ENCODE measurements at regions not wholly inside any gene's neighbourhood (a gene's known extent, or its start where the extent isn't known, plus 50 kb on each side); places are given as distances from the start of the nearest gene placed in this dataset.

- no peak for FAIRE-seq
- no peak for DNase-seq (ENCODE audit: insufficient read length)
- TF ChIP-seq POLR2AphosphoS5 (IDR thresholded peaks at IDR 0.05; ENCODE audit: low read depth, low read length) = no peak
Measured at GRCh38 chr13:99857738-99858137, 113.8 kb downstream of the ZIC5 start.

- DNase-seq (ENCODE audit: insufficient read length) (no peak), FAIRE-seq (no peak)
- TF ChIP-seq POLR2AphosphoS5 (IDR thresholded peaks at IDR 0.05; ENCODE audit: low read depth, low read length) (no peak), TAF1 (IDR thresholded peaks at IDR 0.05; ENCODE audit: borderline replicate concordance, low read depth, low read length) (no peak), POLR2A (IDR thresholded peaks at IDR 0.05; ENCODE audit: low read depth, low read length) (no peak)
Measured at GRCh38 chr13:99855526-99856420, 115.8 kb downstream of the ZIC5 start.

- TF ChIP-seq POLR2A (IDR thresholded peaks at IDR 0.05; ENCODE audit: low read depth, low read length) (no peak), POLR2AphosphoS5 (IDR thresholded peaks at IDR 0.05; ENCODE audit: low read depth, low read length) (no peak), TAF1 (IDR thresholded peaks at IDR 0.05; ENCODE audit: borderline replicate concordance, low read depth, low read length) (no peak)
- FAIRE-seq (no peak), DNase-seq (ENCODE audit: insufficient read length) (no peak)
Measured at GRCh38 chr13:99854366-99854765, 117.2 kb downstream of the ZIC5 start.

GRCh38 chr13:99847318-99847750, 124.2 kb downstream of the ZIC5 start:
- TF ChIP-seq POLR2A (IDR thresholded peaks at IDR 0.05; ENCODE audit: low read depth, low read length) = no peak
- no peak for TF ChIP-seq TAF1 (IDR thresholded peaks at IDR 0.05; ENCODE audit: borderline replicate concordance, low read depth, low read length)
- no peak for TF ChIP-seq POLR2AphosphoS5 (IDR thresholded peaks at IDR 0.05; ENCODE audit: low read depth, low read length)
- no peak for FAIRE-seq
- no peak for DNase-seq (ENCODE audit: insufficient read length)

- FAIRE-seq = no peak
- no peak for DNase-seq (ENCODE audit: insufficient read length)
- TF ChIP-seq POLR2A (IDR thresholded peaks at IDR 0.05; ENCODE audit: low read depth, low read length) (no peak), TAF1 (IDR thresholded peaks at IDR 0.05; ENCODE audit: borderline replicate concordance, low read depth, low read length) (no peak), POLR2AphosphoS5 (IDR thresholded peaks at IDR 0.05; ENCODE audit: low read depth, low read length) (no peak)
Measured at GRCh38 chr13:99845161-99845874, 126.2 kb downstream of the ZIC5 start.

- DNase-seq (ENCODE audit: insufficient read length) = no peak
- FAIRE-seq = no peak
- TF ChIP-seq POLR2A (IDR thresholded peaks at IDR 0.05; ENCODE audit: low read depth, low read length) (no peak), TAF1 (IDR thresholded peaks at IDR 0.05; ENCODE audit: borderline replicate concordance, low read depth, low read length) (no peak), POLR2AphosphoS5 (IDR thresholded peaks at IDR 0.05; ENCODE audit: low read depth, low read length) (no peak)
Measured at GRCh38 chr13:99844421-99844820, 127.1 kb downstream of the ZIC5 start.

GRCh38 chr13:99843872-99844271, 127.7 kb downstream of the ZIC5 start:
- DNase-seq (ENCODE audit: insufficient read length) (no peak), FAIRE-seq (no peak)
- no peak for TF ChIP-seq POLR2AphosphoS5 (IDR thresholded peaks at IDR 0.05; ENCODE audit: low read depth, low read length)
- TF ChIP-seq TAF1 (IDR thresholded peaks at IDR 0.05; ENCODE audit: borderline replicate concordance, low read depth, low read length) = no peak
- TF ChIP-seq POLR2A (IDR thresholded peaks at IDR 0.05; ENCODE audit: low read depth, low read length) = no peak

- DNase-seq (ENCODE audit: insufficient read length) = no peak
- no peak for TF ChIP-seq POLR2AphosphoS5 (IDR thresholded peaks at IDR 0.05; ENCODE audit: low read depth, low read length)
- TF ChIP-seq TAF1 (IDR thresholded peaks at IDR 0.05; ENCODE audit: borderline replicate concordance, low read depth, low read length) = no peak
- no peak for TF ChIP-seq POLR2A (IDR thresholded peaks at IDR 0.05; ENCODE audit: low read depth, low read length)
- no peak for FAIRE-seq
Measured at GRCh38 chr13:99842405-99842804, 129.2 kb downstream of the ZIC5 start.

- no peak for FAIRE-seq
- TF ChIP-seq POLR2AphosphoS5 (IDR thresholded peaks at IDR 0.05; ENCODE audit: low read depth, low read length) (no peak), TAF1 (IDR thresholded peaks at IDR 0.05; ENCODE audit: borderline replicate concordance, low read depth, low read length) (no peak), POLR2A (IDR thresholded peaks at IDR 0.05; ENCODE audit: low read depth, low read length) (no peak)
- no peak for DNase-seq (ENCODE audit: insufficient read length)
Measured at GRCh38 chr13:99836291-99836690, 135.3 kb downstream of the ZIC5 start.

- FAIRE-seq (no peak), DNase-seq (ENCODE audit: insufficient read length) (no peak)
- no peak for TF ChIP-seq POLR2AphosphoS5 (IDR thresholded peaks at IDR 0.05; ENCODE audit: low read depth, low read length)
- no peak for TF ChIP-seq TAF1 (IDR thresholded peaks at IDR 0.05; ENCODE audit: borderline replicate concordance, low read depth, low read length)
- TF ChIP-seq POLR2A (IDR thresholded peaks at IDR 0.05; ENCODE audit: low read depth, low read length) = no peak
Measured at GRCh38 chr13:99835442-99835841, 136.1 kb downstream of the ZIC5 start.

- no peak for DNase-seq (ENCODE audit: insufficient read length)
- TF ChIP-seq POLR2A (IDR thresholded peaks at IDR 0.05; ENCODE audit: low read depth, low read length) = no peak
- no peak for TF ChIP-seq TAF1 (IDR thresholded peaks at IDR 0.05; ENCODE audit: borderline replicate concordance, low read depth, low read length)
- no peak for TF ChIP-seq POLR2AphosphoS5 (IDR thresholded peaks at IDR 0.05; ENCODE audit: low read depth, low read length)
- FAIRE-seq = no peak
Measured at GRCh38 chr13:99834246-99834645, 137.3 kb downstream of the ZIC5 start.

GRCh38 chr13:99832347-99832746, 139.2 kb downstream of the ZIC5 start:
- TF ChIP-seq TAF1 (IDR thresholded peaks at IDR 0.05; ENCODE audit: borderline replicate concordance, low read depth, low read length) = no peak
- no peak for TF ChIP-seq POLR2AphosphoS5 (IDR thresholded peaks at IDR 0.05; ENCODE audit: low read depth, low read length)
- no peak for TF ChIP-seq POLR2A (IDR thresholded peaks at IDR 0.05; ENCODE audit: low read depth, low read length)
- FAIRE-seq (no peak), DNase-seq (ENCODE audit: insufficient read length) (no peak)

All from GM12892 (cell line).